ENCODE measurements at regions not wholly inside any gene's neighbourhood (a gene's known extent, or its start where the extent isn't known, plus 50 kb on each side); places are given as distances from the start of the nearest gene placed in this dataset.

DNA sequence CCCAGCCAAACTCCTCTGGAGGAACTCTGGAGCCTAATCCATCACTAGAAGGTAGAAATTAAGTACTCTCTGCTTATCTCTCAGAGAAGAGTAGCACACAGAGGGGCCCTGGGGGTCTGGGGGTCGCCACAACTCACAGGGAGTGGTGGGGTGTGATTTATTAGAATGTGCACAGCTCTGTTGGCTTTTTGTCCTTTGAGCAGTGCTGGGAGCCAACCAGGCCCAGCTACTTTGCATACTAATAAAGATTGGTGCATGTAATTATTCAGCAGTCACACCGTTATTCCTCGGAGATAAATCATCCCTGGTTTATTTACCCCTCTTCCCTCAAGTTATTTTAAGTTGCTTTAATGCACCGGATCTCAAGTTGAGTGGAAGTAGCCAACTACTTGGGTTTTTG, 606.7 kb upstream of the EEF2KMT start:
- no peak for DNase-seq

DNA sequence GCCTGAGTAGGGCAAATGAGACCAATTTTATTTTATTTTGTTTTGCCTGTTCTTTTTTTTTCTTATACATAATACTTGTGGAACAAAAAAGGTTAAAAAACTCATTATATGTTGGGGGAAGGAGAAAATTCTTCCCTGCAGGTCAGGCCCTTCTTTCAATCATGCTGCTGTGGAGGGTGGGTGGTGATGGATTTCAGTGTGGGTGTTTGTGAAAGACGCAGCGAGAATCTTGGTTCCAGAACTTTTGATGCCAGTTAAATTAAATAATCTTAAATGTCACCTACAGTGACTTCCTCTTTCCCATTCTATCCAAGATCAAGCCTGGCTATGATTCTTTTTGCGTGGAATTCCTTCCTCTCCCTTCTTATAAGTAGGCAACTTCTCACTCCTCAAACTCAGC, 595.8 kb upstream of the EEF2KMT start:
- no peak for DNase-seq

DNA sequence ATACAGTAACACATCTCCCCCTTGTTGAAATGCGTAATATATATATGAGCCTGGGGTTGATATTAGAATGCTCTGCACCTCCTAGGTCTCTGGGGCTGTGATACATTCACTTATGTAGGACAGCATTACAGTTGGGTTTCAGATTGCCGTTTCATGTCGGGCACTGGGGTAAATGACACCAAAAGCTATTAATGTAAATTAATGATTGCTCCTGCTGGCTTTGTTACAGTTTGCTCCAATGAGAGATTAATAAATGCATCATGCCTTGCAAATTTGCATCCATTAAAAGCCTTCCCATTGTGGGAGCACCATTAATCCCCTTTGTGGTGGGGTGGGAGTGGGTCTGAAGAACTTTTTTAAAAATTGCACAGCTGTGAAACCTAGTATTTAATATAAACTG, 584.4 kb upstream of the EEF2KMT start:
- no peak for DNase-seq

DNA sequence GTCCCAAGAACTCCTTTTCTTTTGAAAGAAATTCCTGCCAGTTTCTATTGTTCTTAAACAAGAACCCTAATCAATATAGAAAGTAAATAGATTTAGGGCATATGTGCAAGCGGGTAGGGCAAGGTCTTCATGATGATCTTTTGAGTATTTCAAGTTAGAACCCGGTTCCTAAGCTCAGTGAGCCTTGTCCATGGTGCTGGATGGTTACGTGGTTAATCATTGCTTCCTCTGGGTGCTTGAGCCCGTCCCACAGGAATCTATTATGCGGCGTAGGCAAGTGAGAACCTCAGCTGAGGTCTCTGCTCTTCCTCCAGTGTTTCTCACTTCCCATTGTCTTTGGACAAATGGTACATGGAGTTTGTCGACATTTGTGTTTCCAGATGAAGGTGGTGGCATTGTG, 580.8 kb upstream of the EEF2KMT start:
- no peak for DNase-seq

DNA sequence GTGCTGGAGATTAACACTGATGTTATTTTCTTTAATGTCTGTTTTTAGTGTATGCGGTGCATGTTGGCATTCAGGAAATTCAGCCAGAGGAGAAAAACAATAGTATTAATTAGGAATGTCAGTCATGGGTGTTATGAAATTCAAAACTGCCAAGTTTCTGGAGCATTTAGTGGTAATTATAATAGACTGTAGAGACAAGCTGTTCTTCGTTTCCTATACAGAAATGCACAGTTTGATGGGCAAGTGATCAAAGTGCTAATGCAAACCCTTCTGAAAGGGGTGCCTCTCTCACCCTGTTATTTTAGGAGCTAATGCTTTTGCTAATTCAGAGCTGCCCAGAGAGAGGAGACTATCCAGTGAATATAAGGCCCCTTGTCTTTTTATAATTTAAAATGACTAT, 573.8 kb upstream of the EEF2KMT start:
- DNase-seq: no peak

DNA sequence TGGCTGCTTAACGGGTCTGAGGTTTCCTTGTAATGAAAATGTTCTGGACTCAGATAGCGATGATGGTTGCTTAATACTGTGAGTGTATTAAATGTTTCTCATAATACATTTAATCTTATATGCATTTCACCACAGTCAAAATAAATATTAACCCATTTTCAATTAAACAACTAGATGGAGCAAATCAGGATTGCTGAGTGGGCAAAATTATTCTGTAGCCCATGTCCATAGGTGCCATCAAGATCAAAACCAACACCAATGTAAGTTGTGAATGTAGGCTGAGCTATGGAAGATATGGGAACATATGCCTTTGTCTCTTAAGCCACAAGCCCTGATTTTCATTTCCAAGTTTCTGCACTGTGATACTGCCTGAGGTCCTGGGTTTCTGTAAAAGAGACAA, 572.6 kb upstream of the EEF2KMT start:
- no peak for DNase-seq

DNA sequence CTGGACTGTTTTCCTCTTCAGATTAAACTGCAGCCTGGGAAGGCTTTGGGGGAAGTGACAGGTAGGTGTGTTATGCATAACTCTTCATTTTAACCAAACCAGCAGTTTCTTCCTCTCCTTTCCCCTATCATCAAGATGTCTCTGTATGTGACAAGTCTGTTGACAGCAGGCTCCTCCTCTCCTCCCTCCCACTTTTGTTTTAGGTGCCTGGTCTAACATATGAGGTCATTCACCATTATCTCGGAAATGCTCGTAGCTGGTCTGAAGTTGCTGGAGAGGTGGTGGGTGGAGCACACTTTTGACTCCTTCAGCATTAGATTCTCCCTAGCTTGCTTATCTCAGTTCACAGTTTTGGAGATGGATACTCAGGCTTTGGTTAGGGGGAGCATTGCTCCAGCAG, 571.0 kb upstream of the EEF2KMT start:
- DNase-seq: no peak

DNA sequence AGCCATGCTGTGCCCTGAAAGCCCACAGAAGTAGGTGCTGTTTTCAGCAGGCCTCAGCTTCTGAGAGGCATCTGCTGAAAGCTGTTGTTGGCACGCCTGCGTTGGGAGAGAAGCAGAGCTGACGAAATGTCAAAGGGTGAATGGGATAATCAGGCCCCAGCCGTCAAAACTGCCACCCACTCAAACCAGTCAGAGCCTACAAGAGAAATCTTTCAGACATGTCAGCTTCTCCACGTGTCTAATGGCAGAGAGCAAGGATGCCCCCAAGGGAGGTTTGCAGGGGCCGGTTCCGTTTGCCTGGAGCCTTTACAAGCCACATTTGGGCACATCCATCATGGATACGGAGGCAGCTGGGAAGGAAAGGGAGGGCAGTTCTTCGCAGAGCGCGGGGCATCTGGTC, 568.2 kb upstream of the EEF2KMT start:
- DNase-seq: no peak

DNA sequence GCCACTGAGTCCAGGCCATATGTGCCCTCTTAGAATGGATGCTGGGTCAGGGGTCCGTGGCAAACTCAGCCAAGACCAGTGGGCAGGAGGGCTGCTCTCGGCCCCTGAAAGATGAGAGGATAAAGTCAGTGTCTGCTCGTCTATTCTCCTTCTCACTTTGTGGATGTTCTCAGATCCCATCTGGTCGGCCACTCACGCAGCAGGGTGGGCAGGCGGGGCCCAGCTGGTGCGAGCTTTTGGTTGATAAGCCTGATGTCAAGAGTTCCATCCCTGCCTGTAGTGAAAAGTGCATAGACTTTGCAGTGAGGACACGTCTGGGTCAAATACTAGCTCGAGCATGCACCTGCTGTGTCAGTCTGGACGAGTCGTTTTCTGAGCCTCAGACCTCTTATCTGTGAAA, 556.2 kb upstream of the EEF2KMT start:
- no peak for DNase-seq

DNA sequence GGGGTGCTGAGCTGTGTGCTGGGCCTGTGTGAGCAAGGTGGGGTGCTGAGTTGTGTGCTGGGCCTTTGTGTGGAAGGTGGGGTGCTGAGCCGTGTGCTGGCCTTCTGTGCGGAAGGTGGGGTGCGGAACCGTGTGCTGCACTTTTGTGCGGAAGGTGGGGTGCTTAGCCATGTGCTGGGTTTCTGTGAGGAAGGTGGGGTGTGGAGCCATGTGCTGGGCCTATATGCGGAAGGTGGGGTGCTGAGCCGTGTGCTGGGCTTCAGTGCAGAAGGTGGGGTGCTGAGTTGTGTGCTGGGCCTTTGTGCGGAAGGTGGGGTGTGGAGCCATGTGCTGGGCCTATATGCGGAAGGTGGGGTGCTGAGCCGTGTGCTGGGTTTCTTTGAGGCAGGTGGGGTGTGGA, 555.4 kb upstream of the EEF2KMT start:
- no peak for DNase-seq

DNA sequence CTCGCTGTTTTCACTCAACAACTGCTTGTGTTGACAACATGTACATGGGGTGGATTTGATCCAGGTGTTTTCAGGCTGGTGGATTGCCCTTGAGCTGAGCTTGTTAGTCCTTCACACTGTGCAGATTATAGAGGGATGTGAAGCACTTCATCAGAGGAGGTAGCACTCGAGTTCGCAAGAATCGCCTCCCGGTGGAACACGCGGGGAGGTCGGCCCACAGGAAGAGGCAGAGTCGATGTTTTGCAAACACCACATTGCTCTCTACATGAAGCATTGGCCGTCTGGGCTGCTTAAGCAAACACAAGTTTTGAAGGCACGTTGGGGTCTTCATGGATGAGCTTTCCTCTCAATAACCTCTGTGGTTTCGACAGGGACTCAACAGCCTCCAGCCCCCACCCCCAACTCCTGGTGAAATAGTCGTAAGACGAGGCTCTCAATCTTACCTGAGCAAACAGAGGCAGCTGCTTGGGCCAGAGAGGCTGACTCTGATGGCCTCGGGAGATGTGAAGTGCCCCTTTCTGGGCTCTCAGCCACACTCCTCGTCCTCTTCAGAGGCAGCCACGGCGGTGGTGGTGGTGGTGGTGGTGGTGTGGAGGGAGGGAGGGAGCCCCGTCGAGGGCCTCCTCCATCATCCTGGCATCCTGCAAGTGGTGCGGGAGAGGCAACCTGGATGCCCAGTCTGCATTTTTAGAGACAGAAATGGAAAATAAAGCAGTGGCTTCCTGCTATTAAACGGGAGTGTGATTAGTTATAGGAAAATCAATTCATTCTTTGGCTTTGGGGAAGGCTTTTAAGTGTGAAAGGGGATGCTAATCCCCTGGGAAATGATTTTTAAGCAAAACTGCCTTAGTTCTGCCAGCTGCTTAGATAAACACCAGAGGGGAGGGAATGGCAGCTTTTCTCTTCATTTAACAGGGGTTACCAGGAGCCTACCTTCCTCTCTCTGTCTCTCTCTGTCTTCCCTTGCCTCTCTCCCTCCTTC, 552.5 kb upstream of the EEF2KMT start:
- DNase-seq: peak; percentile 92

DNA sequence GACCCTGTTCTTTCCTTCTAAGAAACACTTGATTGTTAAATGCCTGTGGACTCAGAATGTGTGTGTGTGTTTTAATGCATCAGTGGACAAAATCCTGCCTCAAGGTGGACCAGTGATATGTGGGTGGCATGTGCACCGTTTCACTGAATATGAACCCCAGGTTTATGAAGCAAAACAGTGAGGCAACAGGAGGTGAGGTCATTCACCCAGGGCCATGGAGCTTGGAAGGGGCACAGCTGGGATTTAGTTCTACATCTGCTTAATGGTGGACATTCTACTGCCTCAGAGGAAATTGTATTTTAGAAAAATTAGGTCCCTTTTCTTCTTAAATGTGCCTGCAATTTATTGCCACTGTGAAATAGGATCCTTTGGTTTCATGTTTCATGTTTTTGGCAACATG, 549.5 kb upstream of the EEF2KMT start:
- DNase-seq: no peak

DNA sequence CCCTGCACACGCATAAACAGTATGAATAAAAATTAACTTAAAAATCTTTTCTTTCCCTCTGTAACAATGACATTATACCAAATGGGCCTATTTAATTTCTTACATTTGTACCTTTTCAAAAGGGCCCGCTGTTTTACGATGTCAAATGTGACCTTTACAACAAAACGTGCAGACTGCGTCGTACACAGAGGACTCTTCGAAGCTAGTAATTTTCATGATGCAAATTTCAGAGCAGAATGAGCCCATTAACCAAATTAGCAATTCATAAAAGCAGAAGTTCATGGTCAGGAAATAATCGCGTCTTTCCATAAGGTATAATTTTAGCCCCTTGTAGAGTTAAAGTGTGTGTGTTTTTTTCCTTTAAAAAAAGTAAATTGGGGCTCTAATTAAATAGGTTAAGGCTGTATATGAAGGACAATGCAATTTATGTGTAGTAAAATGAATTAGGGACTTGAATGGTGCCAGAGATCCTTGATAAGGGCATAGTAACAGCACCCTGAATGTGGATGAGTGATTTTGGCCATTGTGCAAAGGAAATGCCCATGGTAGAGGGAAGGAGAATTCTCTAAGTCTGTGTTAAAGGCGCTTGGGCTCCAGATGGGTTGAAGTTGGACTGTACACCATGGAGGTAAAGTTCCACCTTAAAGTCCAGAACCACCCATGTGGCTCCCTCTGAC, 546.4 kb upstream of the EEF2KMT start:
- no peak for DNase-seq

DNA sequence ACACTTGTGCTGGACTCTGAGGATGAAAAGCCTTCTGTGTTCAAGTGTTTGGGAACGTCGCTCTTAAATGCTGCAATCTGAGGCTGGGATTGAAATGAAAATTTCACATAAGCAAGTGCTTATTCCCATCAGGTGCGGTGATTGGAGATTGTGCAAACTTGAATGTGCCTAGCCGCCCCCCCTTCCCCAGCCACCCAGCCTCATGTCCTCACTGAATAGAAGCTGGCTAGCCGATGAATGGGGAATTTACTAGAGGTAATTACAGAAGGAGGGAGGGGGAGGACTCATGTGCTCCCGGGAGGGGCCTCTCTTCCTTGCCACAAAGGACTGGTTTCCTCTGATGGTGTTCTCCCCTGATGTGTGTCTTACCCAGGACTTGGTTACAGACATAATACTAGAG, 544.8 kb upstream of the EEF2KMT start:
- DNase-seq: no peak

DNA sequence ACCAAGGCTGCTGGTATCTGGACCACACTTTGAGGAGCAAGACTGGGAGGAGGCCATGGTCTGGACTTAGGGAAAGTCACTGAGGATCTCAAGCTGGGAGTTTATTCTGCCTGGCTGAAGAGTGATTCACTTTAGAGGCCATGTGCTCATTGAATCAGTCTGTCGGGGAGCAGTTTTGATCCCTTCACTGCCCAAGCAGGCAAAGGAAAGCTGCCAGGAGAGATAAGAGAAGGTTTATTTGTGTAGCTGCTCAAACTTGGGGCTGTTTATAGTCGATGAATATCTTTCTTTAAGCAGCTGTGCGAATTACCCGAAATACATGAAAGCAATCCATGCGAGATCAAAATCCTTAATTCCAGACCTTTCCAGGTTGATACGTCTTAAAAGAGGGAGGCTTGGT, 544.4 kb upstream of the EEF2KMT start:
- no peak for DNase-seq

DNA sequence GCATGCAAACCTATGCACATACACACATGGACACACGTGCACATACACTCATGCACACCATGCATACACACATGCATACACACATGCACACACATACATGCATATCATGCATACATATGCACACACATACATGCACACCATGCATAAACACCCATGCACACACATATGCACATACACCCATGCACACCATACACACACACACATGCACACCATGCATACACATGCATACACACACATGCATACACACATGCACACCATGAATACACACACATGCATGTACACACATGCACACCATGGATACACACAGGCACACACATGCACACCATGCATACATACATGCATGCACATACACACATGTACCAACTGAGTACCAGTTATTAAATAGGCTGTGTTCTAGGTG, 543.3 kb upstream of the EEF2KMT start:
- no peak for DNase-seq

DNA sequence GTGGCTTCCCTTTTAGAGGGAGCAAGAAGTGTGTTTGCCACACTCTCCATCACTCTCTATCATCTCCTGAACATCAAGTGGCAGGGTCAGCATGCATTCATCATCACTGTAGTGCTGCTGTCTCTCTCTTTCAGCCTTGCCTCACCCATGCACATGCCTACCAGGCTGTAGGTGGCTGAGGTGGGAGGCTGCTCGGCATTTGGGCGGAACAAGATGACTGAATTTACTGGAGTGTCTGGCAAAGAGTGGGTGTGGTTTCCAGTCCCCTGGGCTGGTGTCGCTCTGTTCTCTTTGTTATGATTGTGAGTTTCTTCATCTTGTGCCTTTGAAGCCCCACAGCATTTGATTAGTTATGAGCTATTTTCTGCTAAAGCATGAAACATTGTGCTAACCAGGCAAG, 541.9 kb upstream of the EEF2KMT start:
- peak; percentile 43 for DNase-seq

DNA sequence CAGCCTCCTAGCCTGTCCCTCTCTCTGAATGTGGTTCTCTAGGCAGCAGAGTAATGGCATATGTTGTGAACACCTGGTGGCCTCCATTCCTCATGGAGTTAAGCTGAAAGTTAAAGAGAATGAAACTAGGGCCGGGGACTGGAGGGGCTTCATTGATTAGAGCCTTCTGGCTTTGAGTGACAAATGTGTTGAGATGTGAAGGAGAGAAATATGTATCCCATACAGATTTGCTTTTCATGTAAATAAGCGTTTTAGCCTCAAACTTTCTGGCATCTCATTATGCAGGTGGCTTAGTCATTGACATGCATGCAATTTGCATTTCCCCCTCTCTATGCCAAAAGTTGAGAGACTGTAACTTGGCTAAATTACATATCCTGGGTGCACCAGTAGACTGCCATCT, 537.7 kb upstream of the EEF2KMT start:
- no peak for DNase-seq

DNA sequence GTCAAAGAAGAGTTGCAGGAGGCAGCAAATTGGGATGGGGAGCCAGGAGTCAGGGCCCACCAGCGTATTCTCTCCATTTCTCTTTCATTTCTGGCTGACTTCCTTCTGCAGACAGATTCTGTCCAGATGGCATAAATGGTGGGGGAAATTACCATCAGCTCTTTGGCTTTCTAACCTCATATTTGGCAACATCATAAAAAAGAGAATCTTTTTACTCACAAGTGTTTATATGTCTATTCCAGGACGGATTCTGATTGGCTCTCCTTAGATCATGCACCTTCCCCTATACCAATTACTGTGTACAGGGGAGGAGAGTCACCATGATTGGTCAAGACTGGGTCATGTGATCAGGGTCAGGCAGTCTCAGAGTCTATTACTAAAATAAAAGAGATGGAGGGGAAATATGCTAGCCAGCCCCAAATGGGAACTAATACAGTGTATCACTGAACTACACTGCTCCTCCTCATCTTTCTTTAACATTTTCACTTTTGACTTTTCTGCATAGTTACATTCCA, 537.1 kb upstream of the EEF2KMT start:
- DNase-seq: no peak

DNA sequence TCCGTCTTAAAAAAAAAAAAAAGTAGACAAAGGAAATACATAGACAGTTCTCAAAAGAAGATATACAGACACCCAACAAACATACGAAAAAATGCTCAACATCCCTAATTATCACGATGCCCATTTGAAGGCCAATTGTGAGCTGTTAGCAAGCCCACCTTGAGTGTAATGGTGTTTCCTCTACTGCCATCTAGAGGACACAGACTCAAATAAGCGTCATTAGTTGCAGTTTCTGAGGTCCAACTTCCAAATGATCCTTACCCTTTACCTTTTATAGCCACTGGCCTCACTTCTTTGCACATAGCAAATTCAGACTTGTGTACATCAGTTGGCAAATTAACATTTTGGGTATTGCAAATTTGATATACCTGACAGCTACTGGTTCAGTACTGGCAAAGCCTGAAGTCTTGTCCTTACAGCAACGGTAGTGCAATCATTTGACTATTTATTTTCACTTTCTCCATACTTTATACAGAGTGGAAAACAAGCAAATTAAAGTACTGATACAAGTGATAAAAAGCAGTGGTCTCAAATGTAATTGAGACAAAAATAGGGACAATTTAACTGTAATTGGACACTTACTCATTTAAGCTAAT, 536.3 kb upstream of the EEF2KMT start:
- no peak for DNase-seq

DNA sequence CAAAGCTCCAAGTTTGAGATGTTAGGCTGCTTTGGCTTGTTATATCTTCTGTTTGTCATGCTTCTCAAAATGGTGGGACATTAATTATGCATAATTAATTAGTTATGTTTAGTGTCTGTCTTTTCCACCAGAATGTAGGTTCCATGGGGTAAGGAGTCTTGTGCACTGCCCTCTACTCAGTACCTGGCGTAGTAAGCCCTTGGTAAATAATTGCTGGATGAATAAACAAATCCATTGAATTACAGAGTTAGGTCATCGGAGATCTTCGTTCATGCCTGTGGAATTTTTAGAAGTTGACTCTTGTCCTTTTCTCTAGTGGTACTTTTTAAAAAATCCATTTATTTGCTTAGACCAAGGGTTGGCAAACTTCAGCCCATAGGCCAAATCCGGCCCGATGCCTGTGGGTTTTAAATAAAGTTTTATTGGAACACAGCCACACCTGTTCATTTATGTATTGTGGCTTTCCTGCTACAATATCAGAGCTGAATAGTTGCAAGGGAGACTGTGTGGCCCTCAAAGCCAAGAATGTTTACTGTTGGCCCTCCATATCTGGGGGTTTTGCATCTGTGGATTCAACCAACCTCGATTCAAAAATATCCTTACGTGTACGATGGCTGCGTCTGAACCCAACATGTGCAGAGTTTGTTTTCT, 524.8 kb upstream of the EEF2KMT start:
- no peak for DNase-seq

DNA sequence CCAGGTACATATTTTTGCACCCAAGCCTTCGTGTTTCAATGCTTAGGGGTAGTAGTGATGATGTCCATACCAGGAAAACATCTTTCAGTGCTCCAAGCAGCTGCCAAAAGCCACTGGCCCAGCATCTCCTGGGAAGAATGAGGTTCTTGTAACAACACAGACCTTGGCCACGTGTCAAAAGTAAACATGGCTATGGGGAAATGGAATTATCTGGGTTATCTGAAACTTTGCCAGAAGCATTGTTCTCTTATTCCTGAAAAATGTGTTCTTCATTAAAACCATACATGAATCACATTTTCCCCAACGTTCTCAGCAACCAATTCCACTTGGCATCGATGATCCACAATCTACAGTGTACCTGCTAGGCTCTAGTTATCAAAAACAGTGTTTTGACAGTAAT, 524.2 kb upstream of the EEF2KMT start:
- DNase-seq: no peak

DNA sequence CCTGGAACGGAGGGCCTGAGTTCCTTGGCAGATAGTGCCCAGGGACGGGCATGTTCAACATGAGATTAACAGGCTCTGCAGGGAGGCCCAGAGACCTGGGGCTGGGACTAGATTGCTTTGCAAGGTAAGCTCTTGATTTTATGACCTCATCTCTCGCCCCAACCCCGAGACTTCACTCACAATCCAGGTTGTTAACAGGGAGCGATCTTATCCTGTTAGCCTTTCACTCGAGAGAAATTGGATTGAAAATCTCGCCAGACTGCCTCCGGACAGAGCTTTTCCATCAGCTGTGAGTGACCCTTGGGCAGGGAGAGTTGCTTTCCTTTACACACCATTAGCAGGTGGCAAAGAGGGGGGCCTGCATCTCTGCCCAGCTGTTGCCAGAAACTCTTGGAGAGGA, 521.7 kb upstream of the EEF2KMT start:
- DNase-seq: no peak

Measured in NCI-H187 treated with DMSO at 0.1 percent for 48 hours (cell line).